HepG2 (cell line): ENCODE measurements at regions not wholly inside any gene's neighbourhood (a gene's known extent, or its start where the extent isn't known, plus 50 kb on each side); places are given as distances from the start of the nearest gene placed in this dataset.

Experiments used
- CHD2 ChIP-seq: IDR thresholded peaks from 2 replicates; pipeline ENCODE4 v1.6.1; 2011; ENCODE audit warnings: low read depth, low read length, improper control_type of control experiment
- CREM ChIP-seq, 2 experiments: sonication (generic) in 1 of 2; formaldehyde crosslinking in 1 of 2; IDR thresholded peaks; 2 replicates each; pipeline versions ENCODE4 v1.4.0 to v1.6.1; 2016 to 2020; ENCODE audit warnings: antibody characterized with exemption in 1 of 2, mild to moderate bottlenecking in 1 of 2, missing genetic modification reagents in 1 of 2
- CTCF ChIP-seq: sonication (generic); formaldehyde crosslinking; IDR thresholded peaks from 2 replicates; pipeline ENCODE4 v1.5.0; 2020; ENCODE audit warnings: mild to moderate bottlenecking, missing genetic modification reagents, moderate library complexity
- NCOA5 ChIP-seq: sonication (generic); formaldehyde crosslinking; IDR thresholded peaks from 2 replicates; pipeline ENCODE4 v1.4.0; 2020; ENCODE audit warnings: missing genetic modification reagents
- NFE2L1 ChIP-seq: sonication (generic); formaldehyde crosslinking; IDR thresholded peaks from 2 replicates; pipeline ENCODE4 v1.4.0; 2020; ENCODE audit warnings: missing genetic modification reagents, mild to moderate bottlenecking, borderline replicate concordance
- NONO ChIP-seq, 2 experiments: fragments of 450-650 bp in 1 of 2; sonication (generic) in 1 of 2; formaldehyde crosslinking in 1 of 2; IDR thresholded peaks in 1 of 2; conservative IDR thresholded peaks in 1 of 2; 2 replicates each; pipeline versions ENCODE4 v1.6.1 to v1.8.0; 2017 to 2022; ENCODE audit warnings: mild to moderate bottlenecking in 1 of 2, missing genetic modification reagents in 1 of 2, moderate library complexity in 1 of 2
- POLR2A ChIP-seq, 2 experiments: IDR thresholded peaks; 2 replicates each; pipeline ENCODE4 v1.6.1; 2011; ENCODE audit warnings: low read depth in 2 of 2, low read length in 2 of 2, mild to moderate bottlenecking in 1 of 2, moderate library complexity in 1 of 2; ENCODE audit not compliant: insufficient read depth in 1 of 2
- RELA ChIP-seq: sonication (generic); formaldehyde crosslinking; IDR thresholded peaks from 2 replicates; pipeline ENCODE4 v1.4.0; 2020; ENCODE audit warnings: missing genetic modification reagents
- SAFB2 ChIP-seq: sonication (generic); formaldehyde crosslinking; IDR thresholded peaks from 2 replicates; pipeline ENCODE4 v1.5.1; 2020; ENCODE audit warnings: missing genetic modification reagents, low read depth, mild to moderate bottlenecking, borderline replicate concordance
- TBP ChIP-seq: sonication (generic); formaldehyde crosslinking; IDR thresholded peaks from 2 replicates; pipeline ENCODE4 v1.5.0; 2020; ENCODE audit warnings: missing genetic modification reagents
- TRAFD1 ChIP-seq: sonication (generic); formaldehyde crosslinking; IDR thresholded peaks from 2 replicates; pipeline ENCODE4 v1.5.1; 2020; ENCODE audit warnings: missing genetic modification reagents, mild to moderate bottlenecking, borderline replicate concordance
- ZNF224 ChIP-seq: sonication (generic); formaldehyde crosslinking; IDR thresholded peaks from 2 replicates; pipeline ENCODE4 v1.5.0; 2020; ENCODE audit warnings: mild to moderate bottlenecking, missing genetic modification reagents
- TF ChIP-seq, protein P1 (sequence below), 2 experiments: sonication (generic) in 1 of 2; formaldehyde crosslinking in 1 of 2; IDR thresholded peaks; 2 replicates each; pipeline versions ENCODE4 v1.4.0 to v1.6.1; 2016 to 2020; ENCODE audit warnings: borderline replicate concordance in 1 of 2, low read depth in 1 of 2, mild to moderate bottlenecking in 1 of 2, missing genetic modification reagents in 1 of 2
- TF ChIP-seq, protein P2 (sequence below): sonication (generic); formaldehyde crosslinking; IDR thresholded peaks from 2 replicates; pipeline ENCODE4 v1.4.0; 2020; ENCODE audit warnings: mild to moderate bottlenecking, missing genetic modification reagents

DNA sequence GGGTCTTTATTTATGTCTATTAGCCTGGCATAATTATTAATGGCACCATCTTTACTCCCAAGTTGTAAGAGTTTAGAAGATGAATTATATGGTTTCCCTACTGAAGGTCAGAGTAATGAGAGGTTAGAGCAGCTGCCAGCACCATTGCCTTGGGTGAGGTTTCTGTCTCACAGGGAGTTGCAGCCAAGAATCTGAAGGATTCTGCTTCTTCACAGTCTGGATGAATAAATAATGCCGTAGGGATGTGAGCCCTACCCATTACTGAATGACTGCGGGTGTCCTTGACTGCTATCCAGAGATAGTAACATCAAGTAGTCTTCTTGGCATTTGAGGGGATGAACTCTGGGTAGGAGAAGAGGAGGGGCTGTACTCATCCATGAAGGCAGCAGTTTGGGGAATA is 52.8 kb upstream of the SMIM36 start:
- TF ChIP-seq TBP (CRISPR knock-in tag) (no peak), CTCF (CRISPR knock-in tag) (no peak), NFE2L1 (CRISPR knock-in tag) (no peak), RELA (CRISPR knock-in tag) (no peak), NCOA5 (CRISPR knock-in tag) (no peak), TRAFD1 (CRISPR knock-in tag) (no peak), ZNF224 (CRISPR knock-in tag) (no peak), CREM (IDR thresholded peaks at IDR 0.05) (no peak), CREM (CRISPR knock-in tag; IDR thresholded peaks at IDR 0.05) (no peak), SAFB2 (CRISPR knock-in tag) (no peak), POLR2A (IDR thresholded peaks at IDR 0.05; ENCODE audit: insufficient read depth in 1 of 2, low read depth in 2 of 2, low read length in 2 of 2) (no peak), CHD2 (no peak), NONO (IDR thresholded peaks at IDR 0.05) (no peak), NONO (CRISPR knock-in tag; conservative IDR thresholded peaks at IDR 0.05) (no peak)
- TF ChIP-seq, protein P1, sequence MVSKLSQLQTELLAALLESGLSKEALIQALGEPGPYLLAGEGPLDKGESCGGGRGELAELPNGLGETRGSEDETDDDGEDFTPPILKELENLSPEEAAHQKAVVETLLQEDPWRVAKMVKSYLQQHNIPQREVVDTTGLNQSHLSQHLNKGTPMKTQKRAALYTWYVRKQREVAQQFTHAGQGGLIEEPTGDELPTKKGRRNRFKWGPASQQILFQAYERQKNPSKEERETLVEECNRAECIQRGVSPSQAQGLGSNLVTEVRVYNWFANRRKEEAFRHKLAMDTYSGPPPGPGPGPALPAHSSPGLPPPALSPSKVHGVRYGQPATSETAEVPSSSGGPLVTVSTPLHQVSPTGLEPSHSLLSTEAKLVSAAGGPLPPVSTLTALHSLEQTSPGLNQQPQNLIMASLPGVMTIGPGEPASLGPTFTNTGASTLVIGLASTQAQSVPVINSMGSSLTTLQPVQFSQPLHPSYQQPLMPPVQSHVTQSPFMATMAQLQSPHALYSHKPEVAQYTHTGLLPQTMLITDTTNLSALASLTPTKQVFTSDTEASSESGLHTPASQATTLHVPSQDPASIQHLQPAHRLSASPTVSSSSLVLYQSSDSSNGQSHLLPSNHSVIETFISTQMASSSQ (IDR thresholded peaks at IDR 0.05; ENCODE audit: low read depth), result no peak
- TF ChIP-seq, protein P1 (CRISPR knock-in tag; IDR thresholded peaks at IDR 0.05; ENCODE audit: borderline replicate concordance), result no peak
- TF ChIP-seq, protein P2, sequence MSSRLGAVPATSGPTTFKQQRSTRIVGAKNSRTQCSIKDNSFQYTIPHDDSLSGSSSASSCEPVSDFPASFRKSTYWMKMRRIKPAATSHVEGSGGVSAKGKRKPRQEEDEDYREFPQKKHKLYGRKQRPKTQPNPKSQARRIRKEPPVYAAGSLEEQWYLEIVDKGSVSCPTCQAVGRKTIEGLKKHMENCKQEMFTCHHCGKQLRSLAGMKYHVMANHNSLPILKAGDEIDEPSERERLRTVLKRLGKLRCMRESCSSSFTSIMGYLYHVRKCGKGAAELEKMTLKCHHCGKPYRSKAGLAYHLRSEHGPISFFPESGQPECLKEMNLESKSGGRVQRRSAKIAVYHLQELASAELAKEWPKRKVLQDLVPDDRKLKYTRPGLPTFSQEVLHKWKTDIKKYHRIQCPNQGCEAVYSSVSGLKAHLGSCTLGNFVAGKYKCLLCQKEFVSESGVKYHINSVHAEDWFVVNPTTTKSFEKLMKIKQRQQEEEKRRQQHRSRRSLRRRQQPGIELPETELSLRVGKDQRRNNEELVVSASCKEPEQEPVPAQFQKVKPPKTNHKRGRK (CRISPR knock-in tag), result no peak
